ENCODE measurements at regions not wholly inside any gene's neighbourhood (a gene's known extent, or its start where the extent isn't known, plus 50 kb on each side); places are given as distances from the start of the nearest gene placed in this dataset.
"Not testable (repeated sequence)": the region's sequence is repeated elsewhere in the genome, so short reads cannot be mapped to it uniquely, and the experiment has no call there.

DNA sequence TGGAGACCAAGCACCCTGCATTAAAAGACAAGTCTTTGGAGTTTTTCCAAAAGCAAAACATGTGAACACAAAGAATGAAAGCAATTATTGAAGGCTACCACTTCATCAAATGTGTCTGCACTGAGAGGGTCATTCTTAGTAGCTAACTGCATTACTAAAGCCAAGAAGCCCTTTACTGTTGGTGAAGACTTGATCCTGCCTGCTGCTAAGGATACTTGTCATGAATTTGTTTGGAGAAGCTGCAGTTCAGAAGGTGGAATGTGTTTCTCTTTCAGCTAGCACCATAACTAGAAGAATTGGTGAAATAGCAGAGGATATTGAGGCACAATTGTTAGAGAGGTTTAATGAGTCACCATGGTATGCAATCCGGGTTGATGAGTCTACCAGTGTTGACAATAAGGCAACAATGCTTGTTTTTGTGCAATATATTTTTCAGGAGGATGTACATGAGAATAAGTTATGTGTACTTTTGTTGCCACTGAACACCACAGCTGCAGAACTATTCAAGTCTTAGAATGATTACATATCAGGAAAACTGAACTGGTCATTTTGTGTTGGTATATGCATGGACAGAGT lies 457.3 kb upstream of the ISX start:
- no peak for DNase-seq

DNA sequence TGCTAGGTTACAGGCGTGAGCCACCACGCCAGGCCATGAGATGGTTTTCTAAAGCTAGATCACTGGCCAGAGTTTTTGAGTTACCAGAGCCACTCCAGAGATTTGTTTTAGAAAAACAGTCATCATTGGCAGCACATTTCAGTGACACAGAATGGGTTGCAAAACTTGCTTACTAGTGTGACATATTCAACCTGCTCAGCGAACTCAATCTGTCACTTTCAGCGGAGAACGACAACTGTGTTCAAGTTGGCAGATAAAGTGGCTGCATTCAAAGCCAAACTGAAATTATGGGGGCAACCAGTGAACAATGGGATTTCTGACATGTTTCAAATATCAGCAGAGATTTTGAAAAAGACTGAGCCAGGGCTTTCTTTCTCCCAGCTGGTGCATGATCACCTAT lies 456.3 kb upstream of the ISX start:
- DNase-seq, result no peak

DNA sequence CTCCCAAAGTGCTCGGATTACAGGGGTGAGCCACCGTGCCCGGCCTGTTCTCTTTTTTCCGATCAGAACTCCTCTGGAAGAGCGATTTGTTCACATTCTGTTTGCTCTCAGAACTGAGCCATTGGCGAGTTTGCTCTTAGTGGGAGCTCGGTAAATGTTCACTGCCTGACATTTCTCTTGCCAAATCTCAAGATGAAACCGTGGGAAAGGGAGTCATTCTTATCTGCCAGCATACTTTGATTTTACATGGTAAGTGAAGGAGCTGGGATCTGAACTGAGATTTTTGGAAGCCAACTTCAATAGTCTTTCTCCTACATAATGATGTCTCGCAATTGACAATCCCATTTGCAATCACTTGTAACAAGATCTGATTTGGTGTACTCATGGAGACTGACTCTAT lies 445.8 kb upstream of the ISX start:
- DNase-seq, result no peak

DNA sequence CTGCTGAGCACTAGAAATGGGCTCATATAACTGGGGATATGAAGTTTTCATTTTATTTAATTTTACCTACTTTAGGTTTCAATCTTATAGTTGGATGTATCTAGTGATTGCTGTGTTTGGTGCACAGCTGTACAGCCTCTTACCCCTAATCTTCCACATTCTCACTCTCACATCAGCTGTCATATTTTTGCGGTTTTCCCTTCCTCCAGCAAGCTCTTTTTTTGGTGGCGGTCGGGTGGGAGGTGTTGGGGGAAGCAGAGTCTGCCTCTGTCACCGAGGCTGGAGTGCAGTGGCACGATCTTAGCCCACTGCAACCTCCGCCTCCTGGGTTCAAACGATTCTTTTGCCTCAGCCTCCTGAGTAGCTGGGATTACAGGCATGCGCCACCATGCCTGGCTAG lies 445.1 kb upstream of the ISX start:
- no peak for DNase-seq

DNA sequence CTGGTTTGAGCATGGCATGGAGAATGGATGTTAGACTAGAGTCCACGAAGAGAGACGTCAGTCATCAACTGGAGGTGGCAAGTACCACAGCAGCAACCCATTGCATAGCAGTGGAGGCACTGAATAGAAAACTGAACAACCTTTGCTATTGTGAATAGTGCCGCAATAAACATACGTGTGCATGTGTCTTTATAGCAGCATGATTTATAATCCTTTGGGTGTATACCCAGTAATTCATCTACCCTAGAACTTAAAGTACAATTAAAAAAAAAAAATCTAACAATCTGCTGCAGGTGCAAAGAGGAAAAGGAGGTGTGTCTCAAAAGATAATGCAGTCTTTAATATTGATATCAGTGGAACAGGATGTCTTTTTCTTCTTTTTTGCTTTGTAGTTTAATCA lies 443.4 kb upstream of the ISX start:
- DNase-seq, result no peak

DNA sequence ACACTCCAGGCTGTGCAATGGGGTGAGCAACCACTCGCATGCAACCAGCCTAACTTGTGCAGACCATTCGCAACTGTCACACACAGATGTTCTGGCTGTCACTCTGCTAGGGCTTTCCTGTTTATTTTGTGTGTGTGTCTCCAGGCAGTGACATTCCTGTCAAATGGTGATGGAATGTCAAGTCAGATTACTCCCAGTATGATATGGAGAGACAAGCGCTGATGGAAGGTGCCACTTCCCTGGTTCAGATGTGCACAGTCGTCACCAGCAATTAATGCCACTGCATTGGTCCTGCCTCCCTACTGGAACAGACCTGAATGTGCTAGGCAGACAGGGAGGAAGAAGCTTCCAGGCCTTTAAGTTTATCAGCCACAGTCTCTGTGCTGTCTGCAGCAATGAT lies 442.4 kb upstream of the ISX start:
- DNase-seq, result no peak

DNA sequence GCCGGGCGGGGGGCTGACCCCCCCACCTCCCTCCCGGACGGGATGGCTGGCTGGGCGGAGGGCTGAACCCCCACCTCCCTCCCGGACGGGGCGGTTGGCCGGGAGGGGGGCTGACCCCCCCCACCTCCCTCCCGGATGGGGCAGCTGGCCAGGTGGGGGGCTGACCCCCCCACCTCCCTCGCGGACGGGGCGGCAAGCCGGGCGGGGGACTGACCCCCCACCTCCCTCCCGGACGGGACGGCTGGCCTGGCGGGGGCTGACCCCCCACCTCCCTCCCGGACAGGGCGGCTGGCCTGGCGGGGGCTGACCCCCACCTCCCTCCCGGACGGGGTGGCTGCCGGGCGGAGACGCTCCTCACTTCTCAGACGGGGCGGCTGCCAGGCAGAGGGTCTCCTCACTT lies 440.1 kb upstream of the ISX start:
- not testable (repeated sequence) for DNase-seq

DNA sequence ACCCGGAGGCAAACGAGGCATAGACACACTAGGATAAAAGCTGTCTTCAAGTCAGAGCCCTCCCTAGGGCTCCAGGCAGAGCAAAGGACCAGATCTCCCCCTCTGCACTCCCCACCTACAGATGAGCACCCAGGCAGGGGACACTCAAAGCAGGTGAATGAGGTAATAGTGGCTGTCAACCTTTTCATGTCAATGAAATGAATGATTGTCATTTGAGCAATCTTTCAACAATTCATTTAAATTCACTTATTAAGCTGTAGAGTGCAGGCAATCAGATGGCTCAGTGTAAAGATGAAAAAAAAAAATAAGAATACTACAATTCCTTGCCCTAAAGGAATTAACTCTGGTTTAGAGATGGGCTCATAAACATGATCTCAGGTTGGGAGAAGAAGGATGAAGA lies 427.8 kb upstream of the ISX start:
- DNase-seq, result no peak

DNA sequence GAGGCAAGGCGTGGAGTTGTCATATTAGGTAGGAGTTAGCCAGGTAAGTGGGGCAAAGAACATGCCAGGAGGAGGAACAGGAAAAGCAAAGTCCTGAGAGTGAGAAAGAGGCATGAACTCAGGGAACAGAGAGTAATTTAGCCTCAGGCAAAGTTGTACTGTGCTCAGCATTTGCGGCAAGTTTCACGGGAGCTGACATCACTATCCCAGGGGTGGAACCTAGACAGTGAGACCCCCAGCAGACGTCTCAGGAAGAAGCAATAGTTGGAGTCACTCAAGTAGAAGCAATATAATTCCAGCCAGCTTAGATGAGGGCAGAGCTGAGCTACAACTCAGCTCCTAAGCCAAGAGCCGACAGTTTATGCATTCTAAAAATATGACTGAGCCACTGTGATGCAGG lies 426.0 kb upstream of the ISX start:
- DNase-seq, result no peak

DNA sequence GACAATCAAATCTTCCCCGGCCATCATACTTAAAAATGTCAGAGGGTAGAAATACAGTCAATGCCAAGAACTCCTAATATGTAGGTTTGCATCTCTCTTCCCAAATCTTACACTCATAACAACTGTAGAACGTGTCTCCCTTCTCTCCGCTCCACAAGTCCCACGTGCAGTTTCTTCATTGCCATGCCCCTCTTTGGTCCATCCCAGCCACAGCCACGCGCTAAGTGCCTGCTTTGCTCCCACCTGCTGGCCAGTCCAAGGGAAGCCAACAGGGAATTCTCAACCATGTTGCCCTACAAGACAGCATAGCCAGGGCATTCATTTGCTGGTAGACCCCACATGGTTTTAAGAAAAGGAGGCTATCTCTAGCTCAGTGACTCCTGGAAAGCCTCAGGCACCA lies 420.6 kb upstream of the ISX start:
- DNase-seq, result no peak

DNA sequence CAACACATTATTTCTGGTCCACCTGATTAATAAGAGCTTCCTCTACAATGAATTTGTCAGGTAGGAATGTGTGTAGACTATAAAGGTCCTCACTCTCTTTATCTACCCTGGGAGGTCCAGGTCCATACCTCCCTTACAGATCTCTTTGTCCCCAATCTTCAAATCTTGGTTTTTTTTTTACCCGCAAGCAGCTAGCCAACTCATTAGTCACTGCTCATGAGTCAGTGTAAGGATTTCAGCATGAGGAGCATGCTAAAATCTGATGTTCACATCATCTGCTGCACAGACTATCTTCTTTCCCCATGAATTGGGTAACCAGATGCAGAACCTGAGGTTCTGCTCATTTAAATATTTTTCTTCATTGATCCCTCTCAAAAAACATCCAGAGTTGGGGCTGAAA lies 397.0 kb upstream of the ISX start:
- no peak for DNase-seq

DNA sequence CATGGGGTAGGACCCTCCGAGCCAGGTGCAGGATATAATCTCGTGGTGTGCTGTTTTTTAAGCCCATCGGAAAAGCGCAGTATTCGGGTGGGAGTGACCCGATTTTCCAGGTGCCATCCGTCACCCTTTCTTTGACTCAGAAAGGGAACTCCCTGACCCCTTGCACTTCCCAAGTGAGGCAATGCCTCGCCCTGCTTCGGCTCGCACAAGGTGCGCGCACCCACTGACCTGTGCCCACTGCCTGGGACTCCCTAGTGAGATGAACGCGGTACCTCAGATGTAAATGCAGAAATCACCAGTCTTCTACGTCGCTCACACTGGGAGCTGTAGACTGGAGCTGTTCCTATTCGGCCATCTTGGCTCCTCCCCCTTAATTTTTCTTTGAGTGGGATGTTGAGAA lies 382.9 kb upstream of the ISX start:
- not testable (repeated sequence) for DNase-seq

DNA sequence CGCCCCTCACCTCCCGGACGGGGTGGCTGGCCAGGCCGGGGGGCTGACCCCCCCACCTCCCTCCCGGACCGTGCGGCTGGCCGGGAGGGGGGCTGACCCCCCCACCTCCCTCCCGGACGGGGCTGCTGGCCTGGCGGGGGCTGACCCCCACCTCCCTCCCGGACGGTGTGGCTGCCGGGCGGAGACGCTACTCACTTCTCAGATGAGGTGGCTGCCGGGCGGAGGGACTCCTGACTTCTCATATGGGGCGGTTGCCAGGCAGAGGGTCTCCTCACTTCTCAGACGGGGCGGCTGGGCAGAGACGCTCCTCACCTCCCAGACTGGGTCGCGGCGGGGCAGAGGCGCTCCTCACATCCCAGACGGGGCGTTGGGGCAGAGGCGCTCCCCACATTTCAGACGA lies 381.7 kb upstream of the ISX start:
- DNase-seq, result not testable (repeated sequence)

DNA sequence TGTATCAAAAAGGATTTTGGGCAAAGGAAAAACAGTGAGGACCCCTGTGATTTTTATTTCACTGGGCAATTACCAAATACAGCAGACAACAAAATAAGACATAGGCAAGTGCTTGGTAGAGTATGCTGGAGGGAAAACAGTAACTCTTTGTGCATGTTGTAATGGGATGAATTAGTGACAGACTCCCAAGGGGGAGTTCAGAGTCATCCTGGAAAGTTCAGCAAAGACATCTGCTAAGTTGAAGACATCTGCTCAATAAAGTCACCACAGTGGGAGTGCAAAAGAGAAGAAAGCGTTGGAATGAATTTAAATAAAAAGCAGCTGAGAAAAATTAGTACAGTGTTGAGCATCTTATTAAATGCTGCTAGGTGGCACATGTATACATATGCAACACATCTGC lies 378.8 kb upstream of the ISX start:
- DNase-seq, result no peak

DNA sequence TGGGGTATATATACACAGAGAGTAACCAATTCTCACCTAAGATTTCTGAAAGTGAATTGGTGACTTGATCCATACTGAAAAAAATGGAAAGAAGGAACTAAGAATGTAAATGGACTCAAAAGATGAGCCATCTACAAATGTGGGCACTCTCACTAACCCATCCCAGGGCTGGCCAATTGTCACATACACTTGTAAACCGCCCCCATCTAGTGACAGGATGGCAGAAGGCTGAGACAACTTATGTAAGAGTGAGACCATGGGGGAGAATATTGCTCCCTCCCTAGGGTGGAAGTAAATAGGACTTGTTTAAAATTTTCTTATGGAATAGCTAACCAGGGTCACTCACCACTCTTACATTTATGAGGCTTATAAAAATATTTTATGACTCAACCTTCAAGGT lies 377.1 kb upstream of the ISX start:
- no peak for DNase-seq

DNA sequence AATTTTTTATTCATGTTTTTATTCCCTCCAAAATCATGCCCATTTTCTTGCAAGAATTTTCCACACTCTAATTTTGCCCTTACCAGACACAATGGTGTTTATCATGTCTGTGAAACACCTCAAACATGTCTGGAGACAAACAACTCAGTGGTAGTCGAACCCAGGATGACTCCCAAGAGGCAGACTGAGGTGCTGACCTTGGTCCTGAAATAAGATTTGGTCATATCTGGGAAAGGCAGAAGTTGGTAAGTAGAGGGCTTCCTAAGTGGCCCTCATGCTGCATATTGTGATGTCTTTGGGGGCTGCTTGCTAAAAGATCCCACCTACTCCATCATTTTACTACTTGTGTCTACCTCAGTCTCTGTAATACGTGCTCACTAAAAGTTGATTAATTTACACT lies 369.4 kb upstream of the ISX start:
- no peak for DNase-seq

DNA sequence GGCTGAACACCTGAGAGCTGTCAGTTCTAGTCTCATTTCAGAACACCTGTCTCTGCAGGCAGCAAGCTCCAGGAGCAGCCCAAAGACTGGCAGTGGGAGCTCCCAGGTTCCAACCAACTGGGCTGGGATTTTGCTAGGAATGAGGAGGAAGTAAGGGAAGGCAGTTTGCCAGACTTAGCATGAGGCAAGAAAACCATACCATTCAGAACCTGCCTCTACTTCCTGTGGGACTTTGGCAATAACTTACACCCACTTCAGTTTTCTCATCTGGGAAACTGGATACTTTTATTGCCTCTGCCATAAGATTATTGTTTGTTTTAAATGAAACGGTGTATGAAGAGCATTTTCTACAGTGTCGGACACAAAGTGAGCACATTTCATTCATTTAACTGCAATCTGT lies 363.7 kb upstream of the ISX start:
- DNase-seq, result no peak

DNA sequence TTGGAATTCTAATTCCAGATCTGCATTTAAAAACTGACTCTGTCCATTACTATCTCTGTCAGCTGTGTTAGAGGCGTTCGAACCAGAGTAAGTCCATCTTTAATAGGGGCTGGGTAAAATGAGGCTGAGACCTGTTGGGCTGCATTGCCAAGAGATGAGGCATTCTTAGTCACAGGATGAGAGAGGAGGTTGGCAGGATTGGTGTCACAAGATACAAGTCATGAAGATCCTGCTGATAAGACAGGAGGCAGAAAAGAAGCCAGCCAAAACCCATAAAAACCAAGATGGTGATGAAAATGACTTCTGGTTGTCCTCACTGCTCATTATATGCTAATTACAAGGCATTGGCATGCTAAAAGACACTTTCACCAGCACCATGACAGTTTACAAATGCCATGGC lies 356.3 kb upstream of the ISX start:
- no peak for DNase-seq

DNA sequence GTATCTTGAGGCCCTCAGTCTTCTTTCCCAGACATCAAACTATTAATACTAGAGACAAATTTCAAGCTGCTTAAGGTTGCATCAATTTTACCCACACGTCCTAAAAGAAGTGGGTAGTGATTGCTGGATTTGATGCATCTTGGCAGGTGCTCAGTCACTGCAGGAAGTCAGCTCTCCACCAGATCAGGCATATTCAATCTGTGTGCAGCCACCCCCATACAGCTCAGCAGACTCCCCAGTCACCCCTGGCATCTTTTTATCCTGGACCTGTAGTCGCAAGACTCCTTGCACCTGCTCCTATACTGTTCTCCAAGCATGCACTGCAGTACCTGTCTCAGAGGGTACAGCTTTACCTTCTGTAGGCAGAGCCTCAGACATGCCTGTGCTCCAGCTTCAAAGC lies 343.1 kb upstream of the ISX start:
- no peak for DNase-seq

DNA sequence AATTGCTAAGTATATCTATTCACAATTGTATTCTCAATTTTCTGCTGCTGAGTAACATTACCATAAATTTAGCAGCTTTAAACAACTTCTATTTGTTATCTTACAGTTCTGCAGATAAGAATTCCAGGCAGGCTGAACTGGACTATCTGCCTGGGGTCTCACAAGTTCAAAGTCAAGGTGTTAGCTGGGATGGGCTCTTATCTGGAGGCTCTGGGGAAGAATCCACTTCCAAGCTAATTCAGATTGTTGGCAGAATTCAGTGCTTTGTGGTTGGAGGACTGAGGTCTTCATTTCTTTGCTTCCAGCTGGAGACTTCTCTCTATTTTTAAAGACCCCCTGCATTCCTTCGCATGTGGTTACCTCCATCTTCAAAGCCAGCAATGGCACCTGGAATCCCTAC lies 329.9 kb upstream of the ISX start:
- no peak for DNase-seq

DNA sequence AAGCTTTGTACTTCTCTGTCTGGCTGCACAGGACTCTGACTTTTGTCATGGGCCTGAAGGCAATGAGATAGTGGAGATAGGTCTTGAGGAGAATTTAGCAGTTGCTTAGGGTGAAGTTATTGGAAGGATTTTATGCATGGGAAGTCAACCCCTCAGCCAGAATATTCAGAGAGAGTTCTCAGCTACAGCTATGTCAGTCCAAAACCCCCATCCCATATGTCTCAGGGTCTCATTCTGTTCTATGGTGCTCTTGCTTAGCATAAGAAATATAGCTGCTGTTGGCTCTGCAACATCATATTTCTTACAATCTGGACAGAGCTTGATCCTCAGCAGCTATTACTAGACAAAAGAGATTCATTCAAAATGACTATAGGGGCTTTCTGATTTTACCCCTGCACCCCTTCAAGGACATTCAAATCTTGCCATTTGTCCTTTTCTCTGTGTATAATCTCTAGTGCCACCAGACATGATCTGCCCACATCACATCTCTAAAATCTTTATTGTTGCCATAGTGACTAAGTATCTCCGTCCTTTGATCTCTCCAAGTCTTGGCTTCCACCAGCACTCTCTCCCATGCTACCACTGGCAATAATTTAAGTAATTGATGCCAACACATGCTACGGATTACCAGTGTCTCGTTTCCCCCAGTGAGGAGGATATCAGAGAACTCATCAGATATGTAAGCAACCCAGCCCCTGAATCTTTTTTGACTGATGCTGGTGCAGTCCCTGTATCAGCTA lies 327.1 kb upstream of the ISX start:
- DNase-seq, result no peak

DNA sequence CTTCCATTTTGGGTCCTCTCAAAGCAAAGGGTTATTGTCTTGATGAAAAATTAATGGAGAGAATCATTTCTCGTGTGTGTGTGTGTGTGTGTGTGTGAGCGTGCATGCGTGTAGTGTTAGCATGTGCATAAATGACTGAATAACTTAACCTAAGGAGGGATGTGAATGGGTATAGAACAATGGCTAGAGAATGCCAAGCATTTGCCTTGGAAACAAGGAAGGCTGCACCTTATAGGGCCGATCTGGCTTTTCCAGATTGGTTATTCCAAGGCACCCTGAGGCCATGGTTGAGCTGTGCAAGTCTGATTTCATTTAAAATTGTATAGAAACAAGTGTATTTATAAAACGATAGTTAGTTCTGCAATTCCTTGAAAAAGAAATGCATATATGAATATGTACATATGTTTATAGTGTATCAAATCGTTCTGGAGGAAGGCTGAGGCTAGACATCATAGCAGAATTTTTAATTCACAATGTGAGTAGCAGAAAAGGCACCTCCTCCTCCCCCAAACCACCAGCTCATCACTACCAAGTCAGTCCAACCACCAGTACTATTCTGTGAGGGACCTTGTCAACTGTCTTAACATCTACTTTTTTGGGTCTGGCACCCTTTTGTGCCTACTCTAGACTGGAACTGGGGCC lies 322.7 kb upstream of the ISX start:
- DNase-seq, result no peak

DNA sequence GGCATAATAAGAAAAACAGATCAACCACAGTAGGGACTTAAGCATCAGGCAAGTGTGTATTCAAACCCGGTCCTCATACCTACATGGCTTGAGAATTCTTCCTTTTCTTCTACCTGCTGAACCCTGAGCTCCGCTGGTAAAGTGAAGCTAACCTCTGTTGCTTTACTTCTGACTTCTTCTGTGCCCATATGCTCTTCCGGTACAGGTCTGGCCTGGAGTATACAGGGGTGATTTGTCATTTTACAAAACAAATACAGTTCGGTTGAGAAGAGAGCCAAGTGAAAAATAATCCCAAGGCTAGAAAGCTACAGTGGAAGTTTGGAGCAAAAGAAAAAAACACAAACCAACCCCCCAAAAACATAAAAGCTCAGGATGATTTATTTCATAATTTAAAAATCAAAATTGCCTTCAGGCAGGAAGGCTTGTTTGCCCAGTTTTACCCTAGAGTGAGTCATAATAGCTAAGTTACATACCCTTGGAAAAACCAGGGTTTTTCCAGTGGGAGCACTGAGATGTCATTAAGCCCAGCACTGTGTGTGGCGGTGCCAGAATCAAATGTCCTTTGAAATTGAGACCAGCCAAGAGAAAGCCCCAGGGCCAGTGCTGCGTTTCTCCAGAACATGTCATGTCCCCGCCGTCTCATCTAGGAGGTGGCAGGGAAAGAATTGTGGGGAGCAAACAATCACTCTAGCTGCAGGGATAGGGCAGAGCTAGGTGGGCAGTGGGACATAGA lies 305.5 kb upstream of the ISX start:
- no peak for DNase-seq

DNA sequence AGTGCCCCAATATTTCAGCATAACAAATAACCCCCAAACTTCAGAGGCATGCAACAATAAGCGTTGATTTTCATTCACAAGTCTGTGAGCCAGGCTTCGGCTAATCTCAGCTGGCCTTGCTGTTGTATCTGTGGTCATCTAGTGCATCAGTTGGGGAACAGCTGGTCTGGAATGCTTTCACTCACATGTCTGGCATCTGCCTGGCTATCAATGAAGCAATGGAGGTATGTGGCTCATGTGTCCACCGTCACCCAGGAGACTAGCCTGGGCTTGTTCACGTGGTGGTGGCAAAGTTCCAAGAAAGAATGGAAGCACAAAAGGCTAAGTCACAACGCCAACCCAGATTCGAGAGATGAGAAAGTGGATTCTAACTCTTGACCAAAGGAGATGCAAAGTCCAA lies 304.8 kb upstream of the ISX start:
- DNase-seq, result no peak

All from CD4-positive, alpha-beta T cell treated with Interleukin-10 for 1 hour (primary cell).